ENCODE measurements at regions not wholly inside any gene's neighbourhood (a gene's known extent, or its start where the extent isn't known, plus 50 kb on each side); places are given as distances from the start of the nearest gene placed in this dataset.

GRCh38 chr5:68372161-68372560, 156.6 kb downstream of the PIK3R1 start (continued):
- no peak for TF ChIP-seq MEIS1 (CRISPR knock-in tag; IDR thresholded peaks at IDR 0.05; ENCODE audit: borderline replicate concordance)

- intact Hi-C loops (cut with micrococcal nuclease; ENCODE audit: unreplicated experiment) (no loop called here), in situ Hi-C loops (cut with HindIII; ENCODE audit: extremely low pct_ligation_motif_present, low pct_unique_long_range_greater_than_20kb) (no loop called here)
- POLR2A ChIA-PET, result no interaction called here
Observed at GRCh38 chr5:68373050-68373449, 157.5 kb downstream of the PIK3R1 start.

More at GRCh38 chr5:68373050-68373449, 157.5 kb downstream of the PIK3R1 start:
- 45% methylated on average over 2 of the region's 2 CpGs for WGBS (ENCODE audit: low lambda C conversion rate)
- Histone ChIP-seq H3K36me3 (replicated peaks in 1 of 2; ENCODE audit: control insufficient read depth in 1 of 2, insufficient read depth in 2 of 2, low read length in 2 of 2) (no peaks in the 10 kb centered on the region), H3K9me3 (ENCODE audit: low read length) (no peaks in the 10 kb centered on the region), H4K20me1 (ENCODE audit: insufficient read depth, low read length) (no peaks in the 10 kb centered on the region), H3K9ac (ENCODE audit: insufficient read depth, low read depth, low read length) (no peak overlapping the region), H3K27ac (ENCODE audit: extremely low read length, insufficient read depth, low read length) (no peak overlapping the region), H3K79me2 (ENCODE audit: insufficient read depth, low read length) (no peaks in the 10 kb centered on the region), H2AFZ (ENCODE audit: low read length) (no peak overlapping the region), H3K4me1 (ENCODE audit: insufficient read depth, low read length) (no peaks in the 10 kb centered on the region), H3K4me2 (ENCODE audit: low read depth, low read length) (no peak overlapping the region), H3K27me3 (ENCODE audit: control insufficient read depth in 1 of 2, insufficient read depth in 2 of 2, low read length in 2 of 2) (peaks cover 0 to 20% of the 10 kb centered on the region in 2 experiments; a peak in 1 of 5 replicates), H3K4me3 (replicated peaks in 1 of 3; ENCODE audit: insufficient read depth in 1 of 3, low read depth in 2 of 3, low read length in 3 of 3) (no peak overlapping the region)
- FAIRE-seq, result no peak
- DNase-seq (ENCODE audit: low spot score), result no peak
- CTCF ChIA-PET (ENCODE audit: low intra/inter-chr PET ratio, low total read pairs), result no interaction called here
- TF ChIP-seq CREB3 (CRISPR knock-in tag; IDR thresholded peaks at IDR 0.05), result no peak
- no peak for TF ChIP-seq KDM3A (CRISPR knock-in tag; IDR thresholded peaks at IDR 0.05; ENCODE audit: low read depth)
- TF ChIP-seq THYN1 (CRISPR knock-in tag; IDR thresholded peaks at IDR 0.05; ENCODE audit: borderline replicate concordance, low read depth), result no peak
- TF ChIP-seq NFYB (CRISPR knock-in tag; IDR thresholded peaks at IDR 0.05), result no peak
- peak; percentile 80 for TF ChIP-seq ATF7 (IDR thresholded peaks at IDR 0.05)
- TF ChIP-seq ATF7 (CRISPR knock-in tag; IDR thresholded peaks at IDR 0.05), result no peak
- no peak for TF ChIP-seq ZNF367 (CRISPR knock-in tag; IDR thresholded peaks at IDR 0.05; ENCODE audit: borderline replicate concordance)
- no peak for TF ChIP-seq TIGD3 (CRISPR knock-in tag; IDR thresholded peaks at IDR 0.05; ENCODE audit: borderline replicate concordance)
- no peak for TF ChIP-seq ZNF7 (CRISPR knock-in tag; IDR thresholded peaks at IDR 0.05)
- no peak for TF ChIP-seq GATA4 (IDR thresholded peaks at IDR 0.05; ENCODE audit: borderline replicate concordance, low read depth)
- TF ChIP-seq ELF4 (CRISPR knock-in tag; IDR thresholded peaks at IDR 0.05; ENCODE audit: borderline replicate concordance), result no peak
- TF ChIP-seq PAXIP1 (CRISPR knock-in tag; conservative IDR thresholded peaks at IDR 0.05), result no peak
- peak; percentile 86 for TF ChIP-seq CREB1 (IDR thresholded peaks at IDR 0.05)
- no peak for TF ChIP-seq CREB1 (CRISPR knock-in tag; IDR thresholded peaks at IDR 0.05)
- no peak for ATAC-seq
- no TSS peak for BruUV-seq (replicated peaks)

Measured in HepG2 (cell line).